Fibroblast of villous mesenchyme (primary cell): ENCODE measurements at regions not wholly inside any gene's neighbourhood (a gene's known extent, or its start where the extent isn't known, plus 50 kb on each side); places are given as distances from the start of the nearest gene placed in this dataset.
"Not testable (repeated sequence)": the region's sequence is repeated elsewhere in the genome, so short reads cannot be mapped to it uniquely, and the experiment has no call there.

Experiments used
- DNase-seq: peaks from one replicate; pipeline ENCODE4 v3.0.0-alpha.2; 2010; ENCODE audit warnings: low read depth
- H3K4me3 ChIP-seq: 2 replicates; pipeline ENCODE4 v1.5.1; 2011; ENCODE audit warnings: low read depth, mild to moderate bottlenecking, low read length

DNA sequence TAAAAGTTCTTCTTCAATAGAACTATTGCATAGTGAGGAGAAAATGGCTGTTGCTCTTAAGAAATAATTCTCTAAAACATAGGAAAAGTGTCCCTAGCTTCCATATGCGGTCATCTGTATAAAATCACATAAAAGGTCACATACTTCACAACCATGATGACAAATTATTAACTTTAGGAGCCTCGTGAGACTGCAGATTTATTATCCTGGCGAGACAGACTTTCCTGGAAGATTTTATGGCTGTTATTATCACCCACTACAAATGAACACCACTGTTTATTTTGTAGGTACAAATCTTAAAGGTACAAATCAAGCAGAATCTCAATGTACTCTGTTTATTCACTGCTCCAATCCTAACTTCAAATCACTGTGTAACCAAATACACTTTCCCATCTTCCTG is 55.0 kb upstream of the AGAP4 start:
- not testable (repeated sequence) for DNase-seq, H3K4me3 ChIP-seq

DNA sequence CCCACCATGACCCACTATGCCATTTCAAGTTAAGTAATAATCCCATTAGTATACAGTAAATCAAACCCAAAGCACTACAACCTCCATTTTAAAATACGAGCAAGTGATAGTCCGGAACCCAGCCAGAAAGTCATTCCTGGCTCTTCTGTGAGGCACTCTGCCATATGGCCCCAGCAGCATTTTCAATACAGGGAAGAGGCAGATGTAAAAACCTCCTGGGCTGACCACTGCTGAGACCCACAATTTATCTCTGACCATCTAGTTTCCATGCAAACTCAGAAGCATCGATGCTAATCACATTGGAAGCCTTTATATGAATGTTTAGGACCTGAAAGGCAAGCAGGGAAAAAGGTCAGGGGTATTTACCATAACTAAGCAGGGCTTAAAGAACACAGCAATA is 56.3 kb upstream of the AGAP4 start:
- not testable (repeated sequence) for DNase-seq, H3K4me3 ChIP-seq

DNA sequence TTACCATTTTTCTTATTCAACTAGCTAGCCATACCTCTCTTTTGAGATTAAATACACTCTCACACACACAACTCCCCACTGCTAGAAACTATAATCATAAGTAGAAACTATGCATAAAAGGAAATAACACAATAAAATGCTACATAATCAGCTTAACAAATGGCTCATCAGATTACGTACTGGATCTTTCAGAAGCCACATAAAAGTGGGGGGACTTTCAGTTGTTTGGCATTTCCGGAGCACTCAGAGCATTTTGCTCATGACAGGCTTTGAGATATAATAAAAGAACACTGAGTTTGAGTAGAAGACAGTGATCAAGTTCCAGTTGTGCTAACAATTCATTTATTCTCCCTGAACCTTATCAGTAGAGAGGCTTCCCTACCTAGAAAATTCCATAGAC is 56.8 kb upstream of the AGAP4 start:
- DNase-seq, H3K4me3 ChIP-seq: not testable (repeated sequence)

DNA sequence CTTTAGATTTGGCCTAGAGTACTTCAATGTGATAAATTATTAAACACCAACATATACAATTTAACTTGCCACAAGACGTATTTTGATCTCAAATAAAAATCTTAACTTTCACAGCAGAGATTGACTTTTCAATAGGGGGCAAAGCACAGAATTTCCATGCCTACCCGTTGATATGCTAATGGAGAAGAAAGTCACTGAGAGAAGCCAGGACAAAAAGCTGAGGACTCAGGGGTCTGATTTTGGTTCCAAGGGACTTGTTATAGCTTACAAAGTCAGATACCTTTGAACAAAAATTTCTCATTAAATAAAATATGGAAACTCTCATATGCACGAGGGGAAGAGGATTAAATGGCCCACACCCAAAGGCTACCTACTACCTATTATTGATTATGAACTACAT is 59.1 kb upstream of the TIMM23 start:
- not testable (repeated sequence) for DNase-seq, H3K4me3 ChIP-seq

DNA sequence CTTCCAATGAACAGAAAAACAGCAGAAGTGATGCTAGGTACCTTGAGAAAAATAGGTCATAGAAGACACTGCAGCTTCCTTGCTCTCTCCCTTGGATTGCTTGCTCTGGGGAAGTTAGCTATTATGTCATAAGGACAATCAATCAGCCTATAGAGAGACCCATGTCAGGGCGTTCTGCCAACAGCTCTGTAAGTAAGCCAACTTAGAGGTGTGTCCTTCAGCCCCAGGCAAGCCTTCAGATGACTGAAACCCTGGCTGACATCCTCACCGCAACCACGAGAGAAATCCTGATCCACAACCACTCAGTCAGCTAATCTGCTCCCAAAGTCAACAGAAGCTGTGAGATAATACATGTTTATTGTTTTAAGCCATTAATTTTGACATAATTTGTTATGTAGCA is 57.5 kb upstream of the TIMM23 start:
- H3K4me3 ChIP-seq, DNase-seq: not testable (repeated sequence)

DNA sequence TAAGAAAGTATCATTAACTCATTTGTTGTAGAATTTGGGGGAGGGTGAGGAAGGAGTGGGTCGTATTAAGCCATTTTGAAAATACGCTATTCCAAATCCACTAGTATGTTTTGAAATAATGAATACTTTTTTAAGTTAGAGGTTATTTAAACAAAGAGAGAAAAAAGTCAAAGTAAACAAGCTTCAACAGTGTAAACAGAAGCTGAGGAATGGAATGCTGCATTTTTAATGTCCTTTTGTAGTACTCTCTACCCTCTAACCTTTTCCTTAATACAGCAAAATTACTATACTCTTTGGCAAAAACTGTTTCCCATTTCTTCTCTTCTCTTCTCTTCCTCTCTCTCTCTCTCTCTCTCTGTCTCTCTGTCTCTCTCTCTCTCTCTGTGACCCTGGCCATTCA is 56.7 kb upstream of the TIMM23 start:
- H3K4me3 ChIP-seq, DNase-seq: not testable (repeated sequence)

DNA sequence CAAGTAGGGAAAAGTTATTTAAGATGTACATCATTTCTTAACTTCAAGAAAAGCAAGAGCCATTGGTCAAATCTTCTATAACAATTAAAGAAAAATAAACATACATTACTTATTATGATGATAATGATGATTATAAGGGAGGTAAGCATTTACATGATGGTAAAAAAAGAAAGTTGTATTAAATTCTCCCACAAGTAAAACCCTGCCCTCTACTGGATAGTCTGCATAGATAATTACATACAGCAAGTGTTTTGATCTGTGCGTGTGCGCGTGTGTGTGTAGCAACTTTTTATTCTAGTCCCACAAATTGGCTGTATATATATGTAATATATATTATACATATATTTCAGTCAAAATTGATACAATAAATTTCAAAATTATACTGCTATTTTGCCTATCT is 51.4 kb upstream of the TIMM23 start:
- not testable (repeated sequence) for H3K4me3 ChIP-seq
- peak; percentile 5 for DNase-seq
